C4-2B (cell line): ENCODE measurements at regions not wholly inside any gene's neighbourhood (a gene's known extent, or its start where the extent isn't known, plus 50 kb on each side); places are given as distances from the start of the nearest gene placed in this dataset.

Experiments used
- ZFX ChIP-seq: fragments of 450-650 bp; IDR thresholded peaks from 2 replicates; pipeline ENCODE4 v1.6.1; 2017
- TF ChIP-seq, protein P1 (sequence below): fragments of 450-650 bp; conservative IDR thresholded peaks from 2 replicates; pipeline ENCODE4 v1.5.1; 2017; ENCODE audit warnings: mild to moderate bottlenecking

DNA sequence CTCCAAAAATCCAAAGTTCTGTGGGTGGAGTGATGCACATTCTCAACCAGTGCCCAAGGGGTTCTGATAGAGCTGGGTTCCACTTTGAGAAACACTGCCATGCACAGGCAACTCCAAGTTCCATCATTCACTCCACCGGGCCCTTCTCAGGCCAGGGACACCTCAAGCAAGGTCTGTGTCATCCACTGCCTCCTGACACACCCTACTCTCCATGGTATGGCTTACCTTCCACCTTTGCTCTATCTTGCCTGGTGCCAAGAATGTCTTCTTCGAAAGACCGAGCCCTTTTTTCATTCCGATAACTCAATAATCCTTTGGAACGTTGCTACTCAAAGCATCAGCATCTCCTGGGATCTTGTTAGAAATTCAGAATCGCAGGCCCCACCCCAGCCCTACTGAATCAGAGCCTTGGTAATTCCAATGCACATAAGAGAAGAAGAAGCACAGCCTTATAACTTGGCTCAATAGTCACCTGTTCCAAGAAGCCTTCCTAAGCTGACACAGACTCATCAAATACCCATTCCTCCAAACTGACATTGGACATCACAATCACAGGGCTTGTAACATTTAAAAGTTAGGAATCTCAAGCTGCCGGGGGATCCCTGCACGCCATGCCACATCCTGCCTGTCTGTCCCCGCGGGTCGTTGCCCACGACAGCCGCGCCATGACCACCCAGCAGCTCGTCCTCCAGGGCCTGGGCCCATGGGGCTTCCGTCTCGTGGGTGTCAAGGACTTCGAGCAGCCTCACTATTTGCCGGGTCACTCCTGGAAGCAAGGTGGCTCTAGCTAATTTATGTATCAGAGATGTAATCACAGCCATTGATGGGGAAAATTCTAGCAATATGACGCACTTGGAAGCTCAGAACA, 66.4 kb downstream of the VCPKMT start:
- TF ChIP-seq, protein P1, sequence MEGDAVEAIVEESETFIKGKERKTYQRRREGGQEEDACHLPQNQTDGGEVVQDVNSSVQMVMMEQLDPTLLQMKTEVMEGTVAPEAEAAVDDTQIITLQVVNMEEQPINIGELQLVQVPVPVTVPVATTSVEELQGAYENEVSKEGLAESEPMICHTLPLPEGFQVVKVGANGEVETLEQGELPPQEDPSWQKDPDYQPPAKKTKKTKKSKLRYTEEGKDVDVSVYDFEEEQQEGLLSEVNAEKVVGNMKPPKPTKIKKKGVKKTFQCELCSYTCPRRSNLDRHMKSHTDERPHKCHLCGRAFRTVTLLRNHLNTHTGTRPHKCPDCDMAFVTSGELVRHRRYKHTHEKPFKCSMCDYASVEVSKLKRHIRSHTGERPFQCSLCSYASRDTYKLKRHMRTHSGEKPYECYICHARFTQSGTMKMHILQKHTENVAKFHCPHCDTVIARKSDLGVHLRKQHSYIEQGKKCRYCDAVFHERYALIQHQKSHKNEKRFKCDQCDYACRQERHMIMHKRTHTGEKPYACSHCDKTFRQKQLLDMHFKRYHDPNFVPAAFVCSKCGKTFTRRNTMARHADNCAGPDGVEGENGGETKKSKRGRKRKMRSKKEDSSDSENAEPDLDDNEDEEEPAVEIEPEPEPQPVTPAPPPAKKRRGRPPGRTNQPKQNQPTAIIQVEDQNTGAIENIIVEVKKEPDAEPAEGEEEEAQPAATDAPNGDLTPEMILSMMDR = no peak
- TF ChIP-seq ZFX = no peak
